IMR-90 (cell line): ENCODE measurements at regions not wholly inside any gene's neighbourhood (a gene's known extent, or its start where the extent isn't known, plus 50 kb on each side); places are given as distances from the start of the nearest gene placed in this dataset.

Source experiments
- ATAC-seq: fragments of 200-7000 bp; cut with Tn5 transposase; 2 replicates; pipeline ENCODE4 v1.9.1; 2020; ENCODE audit warnings: low read depth, mild to moderate bottlenecking, moderate library complexity
- BruUV-seq: library from RNA; stranded (reverse); fragments of 400-500 nt; replicated peaks from 2 replicates; lab custom pipeline; 2021; lab: Mats Ljungman, UMichigan
- CTCF ChIA-PET: fragments of 300-600 bp; formaldehyde crosslinking; extraction: SDS; loops from one replicate; lab custom pipeline; 2021; ENCODE audit warnings: antibody characterized with exemption; lab: Yijun Ruan, JAX
- POLR2A ChIA-PET: fragments of 300-600 bp; sonication (Branson Sonifier 250); formaldehyde crosslinking; loops from one replicate; lab custom pipeline; 2022; ENCODE audit warnings: antibody characterized with exemption; ENCODE audit not compliant: unreplicated experiment; lab: Charles Lee
- DNase-seq: peaks from one replicate; pipeline ENCODE4 v3.0.0; 2013
- H2AFZ ChIP-seq: replicated peaks from 2 replicates; pipeline ENCODE3; 2013; ENCODE audit warnings: low read length, mild to moderate bottlenecking; ENCODE audit not compliant: poor library complexity
- H2AK5ac ChIP-seq: 2 replicates; pipeline ENCODE4 v1.6.1; 2013; ENCODE audit warnings: low read depth, low read length, inconsistent platforms
- H2AK9ac ChIP-seq: replicated peaks from 2 replicates; pipeline ENCODE3; 2013; ENCODE audit warnings: mild to moderate bottlenecking, low read depth, low read length, moderate library complexity; ENCODE audit not compliant: poor library complexity
- H2BK120ac ChIP-seq: 2 replicates; pipeline ENCODE4 v1.6.1; 2013; ENCODE audit warnings: low read depth, low read length, inconsistent platforms
- H2BK15ac ChIP-seq: 3 replicates; pipeline ENCODE4 v1.6.1; 2013; ENCODE audit warnings: low read depth, low read length, inconsistent platforms
- H2BK20ac ChIP-seq: 2 replicates; pipeline ENCODE4 v1.6.1; 2013; ENCODE audit warnings: low read depth, mild to moderate bottlenecking, inconsistent platforms, low read length, moderate library complexity
- H2BK5ac ChIP-seq: 2 replicates; pipeline ENCODE4 v1.6.1; 2013; ENCODE audit warnings: mild to moderate bottlenecking, low read depth, low read length, inconsistent platforms; ENCODE audit not compliant: poor library complexity, severe bottlenecking
- H3K14ac ChIP-seq: replicated peaks from 2 replicates; pipeline ENCODE4 v1.6.1; 2013; ENCODE audit warnings: low read depth, low read length, inconsistent platforms
- H3K18ac ChIP-seq: 2 replicates; pipeline ENCODE4 v1.6.1; 2013; ENCODE audit warnings: low read depth, low read length, control low read depth
- H3K23ac ChIP-seq: 2 replicates; pipeline ENCODE4 v1.6.1; 2013; ENCODE audit warnings: low read depth, low read length, inconsistent platforms
- H3K27ac ChIP-seq: 2 replicates; pipeline ENCODE4 v1.5.1; 2013; ENCODE audit warnings: mild to moderate bottlenecking, control low read depth, low read length; ENCODE audit not compliant: insufficient read depth
- H3K27me3 ChIP-seq: 2 replicates; pipeline ENCODE4 v1.6.1; 2013; ENCODE audit warnings: low read length; ENCODE audit not compliant: control insufficient read depth, insufficient read depth
- H3K36me3 ChIP-seq: 2 replicates; pipeline ENCODE4 v1.6.1; 2013; ENCODE audit warnings: low read length, mixed read lengths; ENCODE audit not compliant: control insufficient read depth, insufficient read depth
- H3K4ac ChIP-seq: 2 replicates; pipeline ENCODE4 v1.6.1; 2013; ENCODE audit warnings: low read depth, low read length, inconsistent platforms
- H3K4me1 ChIP-seq: 2 replicates; pipeline ENCODE4 v1.6.1; 2013; ENCODE audit warnings: low read length, mixed read lengths; ENCODE audit not compliant: control insufficient read depth, insufficient read depth
- H3K4me2 ChIP-seq: 2 replicates; pipeline ENCODE4 v1.6.1; 2013; ENCODE audit warnings: low read depth, mild to moderate bottlenecking, control low read depth, low read length, moderate library complexity
- H3K4me3 ChIP-seq: 2 replicates; pipeline ENCODE4 v1.5.1; 2013; ENCODE audit warnings: low read depth, mild to moderate bottlenecking, control low read depth, low read length, moderate library complexity; ENCODE audit not compliant: insufficient read depth
- H3K56ac ChIP-seq: 2 replicates; pipeline ENCODE4 v1.6.1; 2013; ENCODE audit warnings: low read length, inconsistent platforms; ENCODE audit not compliant: insufficient read depth; ENCODE audit errors: extremely low read depth
- H3K79me1 ChIP-seq, 2 experiments: 2 replicates each; pipeline ENCODE4 v1.6.1; 2013; ENCODE audit warnings: low read length in 2 of 2, inconsistent platforms in 1 of 2, low read depth in 1 of 2
- H3K9ac ChIP-seq: 2 replicates; pipeline ENCODE4 v1.6.1; 2013; ENCODE audit warnings: low read depth, low read length, control low read depth
- H3K9me1 ChIP-seq: 2 replicates; pipeline ENCODE4 v1.6.1; 2013; ENCODE audit warnings: low read length, inconsistent platforms; ENCODE audit not compliant: insufficient read depth
- H3K9me3 ChIP-seq: 2 replicates; pipeline ENCODE4 v1.6.1; 2013; ENCODE audit warnings: low read length; ENCODE audit not compliant: control insufficient read depth, insufficient read depth
- H4K20me1 ChIP-seq: 2 replicates; pipeline ENCODE4 v1.6.1; 2013; ENCODE audit warnings: low read length, inconsistent platforms; ENCODE audit not compliant: insufficient read depth
- H4K5ac ChIP-seq: 2 replicates; pipeline ENCODE4 v1.6.1; 2013; ENCODE audit warnings: mild to moderate bottlenecking, low read depth, low read length, control low read depth
- H4K8ac ChIP-seq, 2 experiments: 2 replicates each; pipeline ENCODE4 v1.6.1; 2013; ENCODE audit warnings: low read depth in 2 of 2, low read length in 2 of 2, control low read depth in 1 of 2, inconsistent platforms in 1 of 2
- H4K91ac ChIP-seq: 2 replicates; pipeline ENCODE4 v1.6.1; 2013; ENCODE audit warnings: low read depth, low read length, inconsistent platforms; ENCODE audit not compliant: insufficient read depth
- BHLHE40 ChIP-seq: fragments of 150-350 bp; IDR thresholded peaks from 2 replicates; pipeline ENCODE4 v1.6.1; 2016; ENCODE audit warnings: mild to moderate bottlenecking, low read depth, low read length
- CHD1 ChIP-seq: IDR thresholded peaks from 2 replicates; pipeline ENCODE4 v1.6.1; 2012; ENCODE audit warnings: low read depth, low read length, improper control_type of control experiment
- FOS ChIP-seq: fragments of 150-350 bp; IDR thresholded peaks from 2 replicates; pipeline ENCODE4 v1.6.1; 2016; ENCODE audit warnings: low read depth, low read length
- MAFK ChIP-seq: IDR thresholded peaks from 2 replicates; pipeline ENCODE4 v1.6.1; 2012; ENCODE audit warnings: low read depth, low read length, improper control_type of control experiment
- MAZ ChIP-seq: IDR thresholded peaks from 2 replicates; pipeline ENCODE4 v1.6.1; 2012; ENCODE audit warnings: low read depth, mild to moderate bottlenecking, low read length, improper control_type of control experiment, moderate library complexity, borderline replicate concordance
- MXI1 ChIP-seq: IDR thresholded peaks from 2 replicates; pipeline ENCODE4 v1.6.1; 2012; ENCODE audit warnings: low read depth, mild to moderate bottlenecking, low read length, moderate library complexity, borderline replicate concordance
- NFE2L2 ChIP-seq: fragments of 150-350 bp; IDR thresholded peaks from 2 replicates; pipeline ENCODE4 v1.6.1; 2016; ENCODE audit warnings: low read depth, mild to moderate bottlenecking, low read length
- POLR2A ChIP-seq: IDR thresholded peaks from 2 replicates; pipeline ENCODE4 v1.6.1; 2012; ENCODE audit warnings: mild to moderate bottlenecking, low read depth, low read length
- RAD21 ChIP-seq: IDR thresholded peaks from 2 replicates; pipeline ENCODE4 v1.6.1; 2012; ENCODE audit warnings: low read length, improper control_type of control experiment
- RCOR1 ChIP-seq: IDR thresholded peaks from 2 replicates; pipeline ENCODE4 v1.6.1; 2012; ENCODE audit warnings: mild to moderate bottlenecking, low read length, improper control_type of control experiment; ENCODE audit not compliant: insufficient replicate concordance
- RFX5 ChIP-seq: IDR thresholded peaks from 2 replicates; pipeline ENCODE4 v1.8.0; 2012; ENCODE audit warnings: low read depth, mild to moderate bottlenecking, low read length, moderate library complexity
- USF2 ChIP-seq: fragments of 150-350 bp; IDR thresholded peaks from 2 replicates; pipeline ENCODE4 v1.6.1; 2017; ENCODE audit warnings: mild to moderate bottlenecking, antibody characterized with exemption, low read length, low read depth
- WGBS, 2 experiments: methylation state at CpG; one replicate each; pipeline versions ENCODE4 v1.1.5 to v1.1.7; 2013; ENCODE audit warnings: missing lambda C conversion rate in 2 of 2; ENCODE audit not compliant: insufficient read length in 1 of 2; ENCODE audit errors: extremely low coverage in 2 of 2; 5-methylcytosine and 5-hydroxymethylcytosine counted together
- dilution Hi-C: fragments of 300-500 bp; cut with HindIII; formaldehyde crosslinking; loops from one replicate; pipeline ENCODE4 v1.14.3; 2018; ENCODE audit warnings: low sequenced_read_pairs; ENCODE audit not compliant: unreplicated experiment
- in situ Hi-C: fragments of 300-500 bp; cut with MboI; formaldehyde crosslinking; loops from 3 replicates; pipeline ENCODE4 v1.14.3; 2019; ENCODE audit warnings: low sequenced_read_pairs, inconsistent platforms, mixed read lengths
- intact Hi-C: fragments of 100-400 bp; cut with micrococcal nuclease; formaldehyde crosslinking; loops from 2 replicates; pipeline ENCODE4 v1.10.0; 2022

GRCh38 chr13:67299072-67299635 lies 69.0 kb upstream of the PCDH9 start:
- dilution Hi-C loops, result no loop called here
- H2AFZ ChIP-seq, result peak overlapping the region; percentile 50
- WGBS, 2 experiments, result no CpG with 5 or more reads among the region's 1 CpG

More at GRCh38 chr13:67299072-67299635, 69.0 kb upstream of the PCDH9 start:
- no TSS peak for BruUV-seq
- no peaks in the 10 kb centered on the region for H3K27me3 ChIP-seq
- intact Hi-C loops (loop anchor here (5.0 kb wide), 1 partner anchor 73 kb away; no protein-coding TSS in a partner anchor), in situ Hi-C loops (no loop called here)
- H3K4me1 ChIP-seq, result peaks cover 4% of the 10 kb centered on the region; the same call in 1 of the 2 replicates
- H3K4me3 ChIP-seq, result peak overlapping the region; percentile 11; the same call in 1 of the 2 replicates
- peak overlapping the region; percentile 82 for H3K4ac ChIP-seq
- H3K18ac ChIP-seq, result peak overlapping the region; percentile 92; the same call in 1 of the 2 replicates
- H3K14ac ChIP-seq, result peak overlapping the region; percentile 83
- H2BK120ac ChIP-seq, result peak overlapping the region; percentile 92
- H3K56ac ChIP-seq, result peak overlapping the region; percentile 67
- ChIA-PET POLR2A (no interaction called here), CTCF (no interaction called here)
- H3K9me1 ChIP-seq, result no peaks in the 10 kb centered on the region
- TF ChIP-seq RCOR1 (no peak), MAFK (peak; percentile 92), BHLHE40 (no peak), CHD1 (no peak), NFE2L2 (no peak), MXI1 (no peak), MAZ (no peak), FOS (peak; percentile 35; the same call in 1 of the 2 replicates), RFX5 (no peak), POLR2A (no peak), RAD21 (no peak), USF2 (no peak)
- DNase-seq, result peak; percentile 91
- peak overlapping the region; percentile 80 for H3K23ac ChIP-seq
- H4K8ac ChIP-seq, result peak overlapping the region; percentile 44 to 87
- H2AK5ac ChIP-seq, result peak overlapping the region; percentile 8
- peak; percentile 83 for ATAC-seq
- H2BK20ac ChIP-seq, result peak overlapping the region; percentile 89
- peak overlapping the region; percentile 97 for H2BK5ac ChIP-seq
- peak overlapping the region; percentile 78; the same call in 2 of the 3 replicates for H2BK15ac ChIP-seq
- peak overlapping the region; percentile 63 for H3K27ac ChIP-seq
- no peak overlapping the region for H2AK9ac ChIP-seq
- H3K9ac ChIP-seq, result no peak overlapping the region
- H3K9me3 ChIP-seq, result no peaks in the 10 kb centered on the region
- no peaks in the 10 kb centered on the region for H3K79me1 ChIP-seq
- no peaks in the 10 kb centered on the region for H4K20me1 ChIP-seq
- no peaks in the 10 kb centered on the region for H3K36me3 ChIP-seq
- peak overlapping the region; percentile 91; the same call in 1 of the 2 replicates for H4K5ac ChIP-seq
- peak overlapping the region; percentile 74; the same call in 1 of the 2 replicates for H3K4me2 ChIP-seq
- peak overlapping the region; percentile 94 for H4K91ac ChIP-seq
